PC-9 (cell line): ENCODE measurements at regions not wholly inside any gene's neighbourhood (a gene's known extent, or its start where the extent isn't known, plus 50 kb on each side); places are given as distances from the start of the nearest gene placed in this dataset.

Experiments used
- EZH2 ChIP-seq: fragments of 200-600 bp; sonication (generic); IDR thresholded peaks from 2 replicates; pipeline ENCODE4 v1.8.0; 2017; ENCODE audit warnings: antibody characterized with exemption, low read depth
- TF ChIP-seq, protein P1 (sequence below): fragments of 200-600 bp; sonication (generic); conservative IDR thresholded peaks from 2 replicates; pipeline ENCODE4 v1.6.1; 2017; ENCODE audit warnings: mixed run types, antibody characterized with exemption, mild to moderate bottlenecking, moderate library complexity

DNA sequence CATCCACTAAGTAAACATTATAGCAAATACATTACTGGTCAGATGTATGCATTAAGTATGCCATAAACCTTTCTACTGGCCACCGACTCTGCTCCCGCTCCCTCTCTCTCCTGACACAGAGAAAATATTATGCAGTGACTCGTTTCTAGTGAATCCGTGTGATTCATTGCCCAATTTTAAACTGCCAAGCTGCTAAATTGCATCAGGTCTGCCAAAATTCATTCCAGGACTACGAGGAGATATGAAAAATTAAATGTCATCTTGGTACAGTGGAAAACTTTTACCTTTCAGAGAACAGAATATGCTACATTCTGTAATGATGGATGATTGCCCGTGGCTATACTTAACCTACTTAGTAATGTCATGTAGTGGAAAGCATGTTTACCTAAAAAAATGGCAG lies 368.8 kb upstream of the TSHZ3 start:
- TF ChIP-seq, protein P1, sequence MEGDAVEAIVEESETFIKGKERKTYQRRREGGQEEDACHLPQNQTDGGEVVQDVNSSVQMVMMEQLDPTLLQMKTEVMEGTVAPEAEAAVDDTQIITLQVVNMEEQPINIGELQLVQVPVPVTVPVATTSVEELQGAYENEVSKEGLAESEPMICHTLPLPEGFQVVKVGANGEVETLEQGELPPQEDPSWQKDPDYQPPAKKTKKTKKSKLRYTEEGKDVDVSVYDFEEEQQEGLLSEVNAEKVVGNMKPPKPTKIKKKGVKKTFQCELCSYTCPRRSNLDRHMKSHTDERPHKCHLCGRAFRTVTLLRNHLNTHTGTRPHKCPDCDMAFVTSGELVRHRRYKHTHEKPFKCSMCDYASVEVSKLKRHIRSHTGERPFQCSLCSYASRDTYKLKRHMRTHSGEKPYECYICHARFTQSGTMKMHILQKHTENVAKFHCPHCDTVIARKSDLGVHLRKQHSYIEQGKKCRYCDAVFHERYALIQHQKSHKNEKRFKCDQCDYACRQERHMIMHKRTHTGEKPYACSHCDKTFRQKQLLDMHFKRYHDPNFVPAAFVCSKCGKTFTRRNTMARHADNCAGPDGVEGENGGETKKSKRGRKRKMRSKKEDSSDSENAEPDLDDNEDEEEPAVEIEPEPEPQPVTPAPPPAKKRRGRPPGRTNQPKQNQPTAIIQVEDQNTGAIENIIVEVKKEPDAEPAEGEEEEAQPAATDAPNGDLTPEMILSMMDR, result no peak
- no peak for TF ChIP-seq EZH2
